Central memory CD8-positive, alpha-beta T cell (primary cell): ENCODE measurements at regions not wholly inside any gene's neighbourhood (a gene's known extent, or its start where the extent isn't known, plus 50 kb on each side); places are given as distances from the start of the nearest gene placed in this dataset.
"Not testable (repeated sequence)": the region's sequence is repeated elsewhere in the genome, so short reads cannot be mapped to it uniquely, and the experiment has no call there.

Experiments used
- ATAC-seq: fragments of 150-1000 bp; cut with Tn5 transposase; replicated peaks from 2 replicates; pipeline ENCODE4 v1.10.0; 2022; ENCODE audit warnings: mild to moderate bottlenecking, moderate FRiP score, moderate number of reproducible peaks; ENCODE audit not compliant: poor library complexity, severe bottlenecking; ENCODE audit errors: extremely low read depth
- DNase-seq, 2 donors: peaks; one replicate each; pipeline ENCODE4 v3.0.0; 2021; ENCODE audit warnings: low spot score in 2 of 2
- H3K27ac Mint-ChIP-seq: one replicate; pipeline ENCODE4 v1.8.0; 2022; ENCODE audit warnings: low read depth, mild to moderate bottlenecking, moderate library complexity, mixed read lengths
- H3K27me3 Mint-ChIP-seq: one replicate; pipeline ENCODE4 v1.8.0; 2022; ENCODE audit warnings: mixed read lengths
- H3K36me3 Mint-ChIP-seq: one replicate; pipeline ENCODE4 v1.8.0; 2022; ENCODE audit warnings: mild to moderate bottlenecking, moderate library complexity, mixed read lengths; ENCODE audit not compliant: insufficient read depth
- H3K4me1 Mint-ChIP-seq: one replicate; pipeline ENCODE4 v1.8.0; 2022; ENCODE audit warnings: mixed read lengths
- H3K4me3 Mint-ChIP-seq: one replicate; pipeline ENCODE4 v1.8.0; 2022; ENCODE audit warnings: mild to moderate bottlenecking, moderate library complexity, mixed read lengths
- H3K9me3 Mint-ChIP-seq: one replicate; pipeline ENCODE4 v1.8.0; 2022; ENCODE audit warnings: mixed read lengths

DNA sequence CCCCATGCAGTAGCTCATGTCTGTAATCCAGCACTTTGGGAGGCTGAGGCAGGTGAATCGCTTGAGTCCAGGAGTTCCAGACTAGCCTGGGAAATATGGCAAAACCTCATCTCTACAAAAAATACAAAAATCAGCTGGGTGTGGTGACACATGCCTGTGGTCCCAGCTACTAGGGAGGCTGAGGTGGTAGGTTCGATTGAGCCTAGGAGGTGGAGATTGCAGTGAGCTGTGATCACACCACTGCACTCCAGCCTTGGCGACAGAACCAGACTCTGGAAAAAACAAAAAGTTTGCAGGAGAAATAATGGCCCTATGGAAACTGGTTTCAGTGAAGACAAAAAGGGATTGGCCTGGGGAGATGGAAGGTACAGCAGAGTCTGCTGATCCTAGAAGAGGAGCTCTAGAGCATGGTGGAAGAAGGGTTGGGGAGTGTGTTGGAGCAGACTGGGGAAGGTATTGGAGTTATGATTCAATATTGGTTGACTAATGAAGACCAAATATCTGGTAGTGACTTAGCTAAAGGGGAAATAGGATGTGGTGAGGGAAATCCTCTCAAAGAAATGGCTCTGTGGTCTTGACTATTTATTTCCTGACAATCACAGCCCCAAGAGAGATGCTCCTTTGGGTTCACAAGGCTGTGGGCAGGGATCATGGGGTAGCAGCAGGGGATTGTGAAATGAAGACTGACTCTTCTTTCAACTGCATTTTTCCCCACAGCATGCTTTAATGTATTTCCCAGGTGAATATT is 281.9 kb downstream of the UTRN start:
- DNase-seq (no peak), ATAC-seq (peak; percentile 75)
- H3K4me3 Mint-ChIP-seq = no peak overlapping the region
- H3K36me3 Mint-ChIP-seq = peaks cover 20% of the 10 kb centered on the region
- no peaks in the 10 kb centered on the region for H3K27me3 Mint-ChIP-seq
- no peaks in the 10 kb centered on the region for H3K9me3 Mint-ChIP-seq
- H3K4me1 Mint-ChIP-seq = peaks cover 6% of the 10 kb centered on the region
- H3K27ac Mint-ChIP-seq = no peak overlapping the region

DNA sequence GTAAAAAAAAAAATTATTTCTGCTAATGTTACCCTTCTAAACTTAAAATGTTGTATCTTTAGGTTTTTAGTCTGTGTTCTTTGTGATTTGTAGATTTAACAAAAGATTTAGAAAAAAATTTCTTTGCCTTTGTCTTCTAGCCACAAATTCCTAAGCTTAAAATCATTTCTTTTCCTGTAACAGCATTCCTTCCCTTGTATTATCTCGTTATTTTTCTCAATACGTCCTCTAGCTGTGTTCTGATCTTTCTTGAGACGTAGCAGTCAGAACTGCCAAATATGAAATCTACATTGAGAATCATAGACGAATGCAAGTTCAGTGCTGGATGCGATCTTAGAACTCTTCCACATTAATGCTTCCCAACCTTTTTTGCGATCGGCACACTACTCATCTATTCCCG is 283.1 kb downstream of the UTRN start:
- H3K27me3 Mint-ChIP-seq = no peaks in the 10 kb centered on the region

DNA sequence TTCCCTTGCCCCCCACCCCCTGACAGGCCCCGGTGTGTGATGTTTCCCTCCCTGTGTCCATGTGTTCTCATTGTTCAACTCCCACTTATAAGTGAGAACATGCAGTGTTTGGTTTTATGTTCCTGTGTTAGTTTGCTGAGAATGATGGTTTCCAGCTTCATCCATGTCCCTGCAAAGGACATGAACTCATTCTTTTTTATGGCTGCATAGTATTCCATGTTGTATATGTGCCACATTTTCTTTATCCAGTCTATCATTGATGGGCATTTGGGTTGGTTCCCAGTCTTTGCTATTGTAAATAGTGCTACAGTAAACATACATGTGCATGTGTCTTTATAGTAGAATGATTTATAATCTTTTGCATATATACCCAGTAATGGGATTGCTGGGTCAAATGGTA is 287.4 kb downstream of the UTRN start:
- DNase-seq, H3K9me3 Mint-ChIP-seq, H3K27ac Mint-ChIP-seq, H3K27me3 Mint-ChIP-seq, ATAC-seq, H3K4me3 Mint-ChIP-seq: not testable (repeated sequence)
- Mint-ChIP-seq H3K4me1 (peaks cover 36% of the 10 kb centered on the region), H3K36me3 (peaks cover 24% of the 10 kb centered on the region)

More for the DNA sequence above, 283.1 kb downstream of the UTRN start:
- H3K9me3 Mint-ChIP-seq = no peaks in the 10 kb centered on the region
- no peak for ATAC-seq
- no peak overlapping the region for H3K4me3 Mint-ChIP-seq
- H3K27ac Mint-ChIP-seq = no peak overlapping the region
- no peak for DNase-seq
- peaks cover 6% of the 10 kb centered on the region for H3K4me1 Mint-ChIP-seq
- H3K36me3 Mint-ChIP-seq = peaks cover 23% of the 10 kb centered on the region

DNA sequence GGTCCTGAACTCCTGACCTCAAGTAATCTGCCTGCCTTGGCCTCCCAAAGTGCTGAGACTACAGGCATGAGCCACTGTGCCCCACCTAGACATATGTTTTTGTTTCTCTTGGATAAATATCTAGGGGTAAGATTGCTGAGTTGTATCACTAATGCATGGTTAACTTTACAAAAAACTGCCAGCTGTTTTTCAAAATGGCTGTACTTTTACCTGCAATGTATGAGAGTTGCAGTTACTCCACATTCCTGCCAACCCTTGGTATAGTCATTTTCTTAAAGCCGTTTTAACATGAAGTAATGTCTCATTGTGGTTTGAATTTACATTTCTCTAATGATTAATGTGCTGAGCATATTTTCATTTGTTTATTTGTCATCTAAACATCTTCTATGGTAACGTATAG is 289.7 kb downstream of the UTRN start:
- Mint-ChIP-seq H3K27me3 (no peaks in the 10 kb centered on the region), H3K4me3 (no peak overlapping the region), H3K4me1 (peaks cover 34% of the 10 kb centered on the region), H3K27ac (peak overlapping the region; percentile 55), H3K9me3 (no peaks in the 10 kb centered on the region), H3K36me3 (peaks cover 26% of the 10 kb centered on the region)
- no peak for ATAC-seq
- DNase-seq = no peak

DNA sequence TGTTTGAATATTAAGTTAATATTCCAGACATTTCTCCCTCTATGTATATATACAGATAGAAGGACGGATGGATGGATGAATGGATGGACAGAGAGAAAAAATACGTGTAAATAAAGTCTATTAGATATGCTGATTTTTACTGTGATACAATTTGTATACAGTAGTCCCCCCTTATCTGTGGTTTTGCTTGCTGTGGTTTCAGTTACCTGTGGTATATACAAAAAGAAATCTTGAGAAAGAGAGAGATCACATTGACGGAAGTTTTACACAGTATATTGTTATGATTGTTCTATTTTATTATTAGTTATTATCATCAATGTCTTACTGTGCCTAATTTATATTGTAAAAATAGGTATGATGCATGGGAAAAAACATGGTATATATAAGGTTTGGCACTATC is 290.2 kb downstream of the UTRN start:
- ATAC-seq = no peak
- no peaks in the 10 kb centered on the region for H3K9me3 Mint-ChIP-seq
- H3K27me3 Mint-ChIP-seq = no peaks in the 10 kb centered on the region
- peaks cover 28% of the 10 kb centered on the region for H3K36me3 Mint-ChIP-seq
- no peak for DNase-seq
- H3K27ac Mint-ChIP-seq = peak overlapping the region; percentile 55
- peaks cover 36% of the 10 kb centered on the region for H3K4me1 Mint-ChIP-seq
- H3K4me3 Mint-ChIP-seq = no peak overlapping the region

DNA sequence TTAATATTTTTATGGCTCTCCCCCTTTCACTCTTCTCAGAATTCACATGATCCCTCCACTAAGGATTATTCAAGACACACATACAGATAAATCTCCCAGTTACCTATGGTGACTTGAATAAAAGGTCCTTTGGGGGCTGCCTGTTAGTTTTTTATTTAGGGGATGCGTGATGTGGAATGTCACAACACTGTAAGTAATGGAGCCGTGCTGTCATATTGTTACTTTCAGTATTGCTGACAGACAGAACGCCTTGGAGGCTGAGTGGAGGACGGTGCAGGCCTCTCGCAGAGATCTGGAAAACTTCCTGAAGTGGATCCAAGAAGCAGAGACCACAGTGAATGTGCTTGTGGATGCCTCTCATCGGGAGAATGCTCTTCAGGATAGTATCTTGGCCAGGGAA is 291.7 kb downstream of the UTRN start:
- Mint-ChIP-seq H3K4me1 (peaks cover 41% of the 10 kb centered on the region), H3K9me3 (no peaks in the 10 kb centered on the region), H3K27ac (peak overlapping the region; percentile 70), H3K4me3 (peak overlapping the region; percentile 10), H3K27me3 (no peaks in the 10 kb centered on the region), H3K36me3 (peaks cover 25% of the 10 kb centered on the region)
- ATAC-seq = no peak
- DNase-seq = no peak

DNA sequence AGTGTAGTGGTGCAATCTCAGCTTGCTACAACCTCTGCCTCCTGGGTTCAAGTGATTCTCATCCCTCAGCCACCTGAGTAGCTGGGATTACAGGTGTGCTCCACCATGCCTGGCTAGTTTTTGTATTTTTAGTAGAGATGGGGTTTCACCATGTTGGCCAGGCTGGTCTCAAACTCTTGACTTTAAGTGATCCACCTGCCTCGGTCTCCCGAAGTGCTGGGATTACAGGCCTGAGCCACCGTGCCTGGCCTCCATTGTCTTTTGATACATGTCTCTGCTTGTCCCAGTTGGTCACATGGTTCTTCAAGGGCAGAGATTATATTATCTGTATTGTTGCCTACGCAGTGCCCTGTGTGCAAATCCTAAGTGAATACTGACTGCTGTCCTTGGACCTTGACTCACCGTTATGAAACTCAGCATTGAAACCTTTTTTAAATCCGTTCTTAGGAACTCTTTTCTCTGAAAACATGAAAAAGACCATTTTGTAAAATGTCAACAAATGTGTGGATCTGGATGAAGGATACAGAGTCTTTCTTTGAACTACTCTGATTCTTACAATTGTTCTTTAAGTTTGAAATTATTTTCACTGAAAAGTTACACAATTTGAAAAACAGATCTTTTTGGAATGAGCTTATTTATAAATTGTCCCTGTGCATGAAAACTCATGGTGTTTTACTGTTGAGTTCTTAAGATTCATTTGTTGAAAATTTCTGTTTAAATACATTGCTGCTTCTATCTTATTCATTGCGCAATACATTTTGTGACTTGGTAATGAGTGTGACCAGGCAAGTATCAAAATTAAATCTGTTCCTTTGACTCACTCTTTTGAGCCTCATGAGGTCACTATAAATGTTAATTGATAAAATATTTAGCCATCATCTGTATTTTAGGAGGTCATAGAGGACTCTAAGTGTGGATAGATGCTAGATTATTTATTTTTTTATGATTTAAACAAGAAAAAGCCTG is 293.5 kb downstream of the UTRN start:
- Mint-ChIP-seq H3K4me3 (no peak overlapping the region), H3K27me3 (no peaks in the 10 kb centered on the region), H3K9me3 (no peaks in the 10 kb centered on the region), H3K27ac (peak overlapping the region; percentile 39), H3K4me1 (peaks cover 56% of the 10 kb centered on the region), H3K36me3 (peaks cover 28% of the 10 kb centered on the region)
- no peak for ATAC-seq
- no peak for DNase-seq

DNA sequence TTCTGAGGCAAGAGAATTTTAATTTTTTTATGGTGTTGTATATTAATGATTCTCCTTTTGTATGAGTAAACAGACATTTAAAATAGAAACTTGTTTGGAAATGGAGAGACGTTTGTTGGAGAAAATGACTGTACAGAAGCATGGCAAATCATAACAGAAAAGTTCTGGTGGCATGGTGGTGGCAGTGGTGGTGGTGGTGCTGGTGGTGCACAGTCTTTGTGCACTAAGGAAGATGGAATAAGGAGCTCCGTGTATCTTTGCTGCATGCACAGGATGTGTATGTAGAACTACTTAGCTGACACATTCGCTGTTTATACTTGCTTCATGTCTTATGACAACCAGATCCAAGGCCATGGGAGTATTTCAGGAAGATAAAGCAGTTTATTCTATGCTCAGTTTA is 294.9 kb downstream of the UTRN start:
- Mint-ChIP-seq H3K9me3 (no peaks in the 10 kb centered on the region), H3K36me3 (peaks cover 28% of the 10 kb centered on the region), H3K27ac (no peak overlapping the region), H3K4me3 (no peak overlapping the region), H3K4me1 (peaks cover 43% of the 10 kb centered on the region), H3K27me3 (no peaks in the 10 kb centered on the region)
- DNase-seq = no peak
- ATAC-seq = no peak

DNA sequence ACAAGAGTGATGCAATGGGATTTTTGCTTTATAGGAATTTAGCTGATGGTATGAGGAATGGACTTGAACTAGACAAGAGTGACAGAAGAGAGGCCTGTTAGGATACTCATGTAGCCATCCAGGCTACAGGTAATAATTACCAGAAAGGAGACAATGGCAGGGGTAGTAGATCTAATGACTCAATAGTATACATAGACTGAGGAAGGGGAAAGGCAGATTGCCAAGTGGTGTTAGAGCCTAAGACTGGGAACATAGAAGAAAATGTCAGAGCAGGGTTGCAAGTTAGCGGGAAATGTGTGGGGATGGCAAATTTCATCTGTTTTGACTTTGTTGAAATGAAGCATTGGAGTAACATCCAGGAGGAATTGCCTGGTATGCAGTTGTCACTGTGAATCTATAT is 295.6 kb downstream of the UTRN start:
- no peak for ATAC-seq
- H3K36me3 Mint-ChIP-seq = peaks cover 28% of the 10 kb centered on the region
- H3K4me3 Mint-ChIP-seq = no peak overlapping the region
- peaks cover 36% of the 10 kb centered on the region for H3K4me1 Mint-ChIP-seq
- no peaks in the 10 kb centered on the region for H3K27me3 Mint-ChIP-seq
- H3K9me3 Mint-ChIP-seq = no peaks in the 10 kb centered on the region
- peak overlapping the region; percentile 1 for H3K27ac Mint-ChIP-seq
- no peak for DNase-seq

DNA sequence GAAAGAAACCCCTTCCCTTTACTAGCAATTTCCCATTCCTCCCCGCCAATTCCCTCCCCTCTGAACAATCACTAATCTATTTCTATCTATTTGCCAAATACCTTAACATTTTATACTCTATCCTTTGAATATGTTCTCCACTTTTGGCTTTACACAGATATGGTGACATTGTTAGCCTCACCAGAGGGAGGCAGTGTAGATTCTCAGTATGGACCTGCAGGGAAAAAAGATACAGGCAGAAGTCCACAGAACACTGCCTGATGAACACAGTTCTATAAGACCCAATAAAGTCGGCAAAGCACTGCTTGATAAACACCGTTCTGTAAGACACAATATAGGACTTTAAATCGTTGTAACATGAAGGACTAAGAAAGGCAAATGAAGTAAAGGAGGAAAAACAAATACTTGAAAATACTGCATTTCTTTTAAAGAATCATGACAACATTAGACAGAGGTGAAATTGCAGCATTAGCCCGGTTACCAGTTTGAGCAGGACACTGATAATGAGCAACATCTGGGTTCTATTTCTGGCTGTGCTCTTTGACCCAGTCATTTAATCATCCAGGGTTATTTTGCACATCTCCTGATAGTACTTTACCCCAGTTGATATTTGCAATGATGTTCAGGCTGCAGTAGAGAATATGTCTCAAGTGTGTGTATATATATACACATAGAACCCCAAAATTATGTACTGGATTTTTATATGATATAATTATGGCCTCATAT is 296.8 kb downstream of the UTRN start:
- no peak for DNase-seq
- H3K9me3 Mint-ChIP-seq = no peaks in the 10 kb centered on the region
- ATAC-seq = no peak
- H3K27ac Mint-ChIP-seq = peak overlapping the region; percentile 90
- peak overlapping the region; percentile 88 for H3K4me3 Mint-ChIP-seq
- peaks cover 26% of the 10 kb centered on the region for H3K36me3 Mint-ChIP-seq
- peaks cover 29% of the 10 kb centered on the region for H3K4me1 Mint-ChIP-seq
- no peaks in the 10 kb centered on the region for H3K27me3 Mint-ChIP-seq

DNA sequence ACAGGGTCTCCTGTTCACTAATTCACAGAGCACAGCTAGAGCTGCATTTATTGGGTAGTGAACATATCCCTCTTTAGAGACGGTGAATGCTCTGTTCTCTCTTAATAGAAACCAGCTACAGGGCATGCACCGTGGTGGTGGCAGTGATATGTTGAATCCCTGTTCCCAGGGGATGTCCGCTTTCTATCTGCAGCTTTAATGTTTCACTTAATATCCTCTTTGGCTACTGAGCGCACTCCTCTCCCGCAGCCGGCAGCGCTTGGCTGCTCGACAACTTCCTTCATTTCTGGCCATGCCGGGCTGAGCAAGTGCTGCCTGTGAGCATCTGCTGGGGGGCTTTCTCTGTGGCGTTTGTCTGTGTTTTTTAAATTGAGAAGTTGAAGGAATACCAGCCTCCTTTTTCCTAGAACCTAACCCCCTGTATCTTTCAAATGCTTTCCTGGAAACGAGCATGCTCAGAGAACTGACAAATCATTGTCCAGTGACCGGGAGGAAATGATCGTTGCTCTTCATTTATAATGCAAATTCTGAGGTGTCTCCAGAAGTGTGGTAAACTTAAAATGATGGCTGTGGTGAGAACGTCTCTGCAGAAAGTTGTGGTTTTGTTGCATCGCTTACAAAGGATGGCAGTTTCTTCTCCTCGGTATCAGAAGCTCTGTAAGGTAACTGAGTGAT is 297.9 kb downstream of the UTRN start:
- Mint-ChIP-seq H3K9me3 (no peaks in the 10 kb centered on the region), H3K36me3 (peaks cover 22% of the 10 kb centered on the region)

DNA sequence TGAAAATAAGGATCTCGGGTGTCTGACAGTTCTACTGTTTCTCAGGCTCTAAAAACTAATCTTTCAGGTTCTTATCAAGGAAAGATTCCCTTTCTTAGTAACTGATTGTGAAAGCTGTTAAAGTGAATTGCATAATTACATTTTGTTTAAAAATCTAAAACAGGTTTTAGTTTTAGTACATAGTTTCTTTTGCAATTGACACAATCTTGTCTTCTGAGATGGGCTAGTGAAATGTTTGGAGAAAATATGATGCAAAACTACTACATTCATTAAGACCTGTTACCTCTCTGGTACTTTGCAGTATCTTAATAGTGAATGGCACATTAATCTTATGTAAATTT is 298.4 kb downstream of the UTRN start:
- Mint-ChIP-seq H3K27ac (peak overlapping the region; percentile 90), H3K27me3 (no peaks in the 10 kb centered on the region), H3K9me3 (no peaks in the 10 kb centered on the region), H3K4me1 (peaks cover 32% of the 10 kb centered on the region), H3K4me3 (peak overlapping the region; percentile 88), H3K36me3 (peaks cover 18% of the 10 kb centered on the region)
- ATAC-seq (no peak), DNase-seq (no peak)

More for the DNA sequence above, 297.9 kb downstream of the UTRN start:
- peaks cover 32% of the 10 kb centered on the region for H3K4me1 Mint-ChIP-seq
- DNase-seq = peak in 1 of 2 donors; percentile 34
- peak overlapping the region; percentile 88 for H3K4me3 Mint-ChIP-seq
- H3K27ac Mint-ChIP-seq = peak overlapping the region; percentile 90
- no peaks in the 10 kb centered on the region for H3K27me3 Mint-ChIP-seq
- peak; percentile 88 for ATAC-seq
